ENCODE measurements at regions not wholly inside any gene's neighbourhood (a gene's known extent, or its start where the extent isn't known, plus 50 kb on each side); places are given as distances from the start of the nearest gene placed in this dataset.
"Not testable (repeated sequence)": the region's sequence is repeated elsewhere in the genome, so short reads cannot be mapped to it uniquely, and the experiment has no call there.

DNA sequence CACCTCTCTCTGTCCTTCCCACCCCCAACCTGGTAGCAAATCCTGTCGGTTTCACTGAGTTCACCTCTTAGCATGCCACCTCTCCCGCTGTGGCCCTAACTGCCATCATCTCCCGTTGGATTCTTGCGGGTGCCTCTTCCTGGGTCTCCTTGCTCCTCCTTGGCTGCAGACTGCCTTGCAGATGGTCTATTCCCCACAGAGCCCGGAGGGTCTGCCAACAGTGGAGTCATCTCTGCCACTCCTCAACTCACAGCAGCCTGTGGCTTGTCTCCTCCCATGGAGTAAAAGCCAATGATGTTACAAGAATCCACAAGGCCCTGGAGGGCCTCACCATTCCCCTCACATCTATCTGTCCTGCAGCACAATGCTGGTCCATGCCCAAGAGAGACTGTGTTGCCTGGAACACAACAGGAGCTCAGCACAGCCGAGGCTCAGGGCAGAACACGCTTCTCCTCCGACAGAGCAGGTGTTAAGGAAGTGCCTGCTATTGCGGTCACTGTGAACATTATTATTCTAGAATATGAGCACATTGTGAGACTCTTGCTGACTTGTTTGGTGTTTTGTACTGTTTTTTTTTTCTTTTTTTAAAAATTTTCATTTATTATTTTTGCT is 241.8 kb upstream of the SULF2 start:
- peak; percentile 76 for DNase-seq
- H3K27ac ChIP-seq (ENCODE audit: low read length), result peak overlapping the region; percentile 94

DNA sequence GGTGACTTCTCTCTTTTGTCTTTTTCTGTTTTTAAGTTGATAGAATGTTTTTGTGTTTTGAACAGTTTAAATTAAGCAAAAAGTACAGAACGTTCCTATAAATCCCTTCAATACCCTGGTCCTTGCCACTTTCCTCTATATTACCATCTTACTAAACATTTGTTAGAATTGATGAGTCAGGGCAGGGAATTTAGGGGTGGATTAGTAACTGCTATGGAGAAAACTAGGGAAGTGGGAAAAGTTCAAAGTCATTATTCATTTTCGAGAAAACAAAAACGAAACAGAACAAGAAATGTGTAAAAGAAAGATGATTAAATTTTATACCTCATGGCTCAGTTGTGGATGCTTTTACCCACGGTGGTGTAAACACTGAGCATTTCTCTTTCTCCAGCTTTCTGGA is 240.4 kb upstream of the SULF2 start:
- Histone ChIP-seq H3K9ac (ENCODE audit: low read depth, low read length) (no peak overlapping the region), H3K4me1 (ENCODE audit: insufficient read depth, low read length) (peaks cover 37% of the 10 kb centered on the region), H3K9me3 (ENCODE audit: insufficient read depth, low read length, severe bottlenecking) (no peaks in the 10 kb centered on the region), H2AFZ (ENCODE audit: low read depth, low read length) (no peak overlapping the region), H3K36me3 (ENCODE audit: insufficient read depth, low read length) (no peaks in the 10 kb centered on the region), H3K27ac (ENCODE audit: low read length) (peak overlapping the region; percentile 46), H4K20me1 (ENCODE audit: insufficient read depth, low read length) (no peaks in the 10 kb centered on the region), H3K4me3 (ENCODE audit: low read depth in 1 of 2, low read length in 2 of 2) (no peak overlapping the region), H3K4me2 (ENCODE audit: insufficient read depth, low read length) (no peak overlapping the region), H3K27me3 (ENCODE audit: insufficient read depth, low read length, poor library complexity) (no peaks in the 10 kb centered on the region), H3K79me2 (ENCODE audit: insufficient read depth, low read length) (no peaks in the 10 kb centered on the region)
- ATAC-seq (ENCODE audit: insufficient read depth, low read depth) (no peak), DNase-seq (no peak)
- no peak for TF ChIP-seq EZH2 (IDR thresholded peaks at IDR 0.05; ENCODE audit: borderline replicate concordance, low read depth, low read length, severe bottlenecking)
- TF ChIP-seq, protein P1, sequence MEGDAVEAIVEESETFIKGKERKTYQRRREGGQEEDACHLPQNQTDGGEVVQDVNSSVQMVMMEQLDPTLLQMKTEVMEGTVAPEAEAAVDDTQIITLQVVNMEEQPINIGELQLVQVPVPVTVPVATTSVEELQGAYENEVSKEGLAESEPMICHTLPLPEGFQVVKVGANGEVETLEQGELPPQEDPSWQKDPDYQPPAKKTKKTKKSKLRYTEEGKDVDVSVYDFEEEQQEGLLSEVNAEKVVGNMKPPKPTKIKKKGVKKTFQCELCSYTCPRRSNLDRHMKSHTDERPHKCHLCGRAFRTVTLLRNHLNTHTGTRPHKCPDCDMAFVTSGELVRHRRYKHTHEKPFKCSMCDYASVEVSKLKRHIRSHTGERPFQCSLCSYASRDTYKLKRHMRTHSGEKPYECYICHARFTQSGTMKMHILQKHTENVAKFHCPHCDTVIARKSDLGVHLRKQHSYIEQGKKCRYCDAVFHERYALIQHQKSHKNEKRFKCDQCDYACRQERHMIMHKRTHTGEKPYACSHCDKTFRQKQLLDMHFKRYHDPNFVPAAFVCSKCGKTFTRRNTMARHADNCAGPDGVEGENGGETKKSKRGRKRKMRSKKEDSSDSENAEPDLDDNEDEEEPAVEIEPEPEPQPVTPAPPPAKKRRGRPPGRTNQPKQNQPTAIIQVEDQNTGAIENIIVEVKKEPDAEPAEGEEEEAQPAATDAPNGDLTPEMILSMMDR (IDR thresholded peaks at IDR 0.05; ENCODE audit: borderline replicate concordance, extremely low read depth, low read length, poor library complexity, severe bottlenecking), result no peak

More for the DNA sequence above, 241.8 kb upstream of the SULF2 start:
- Histone ChIP-seq H3K27me3 (ENCODE audit: insufficient read depth, low read length, poor library complexity) (no peaks in the 10 kb centered on the region), H3K4me3 (ENCODE audit: low read depth in 1 of 2, low read length in 2 of 2) (peak overlapping the region in 1 of 2 experiments; percentile 26; a peak in 2 of 4 replicates), H3K9ac (ENCODE audit: low read depth, low read length) (peak overlapping the region; percentile 56), H3K79me2 (ENCODE audit: insufficient read depth, low read length) (no peaks in the 10 kb centered on the region), H4K20me1 (ENCODE audit: insufficient read depth, low read length) (no peaks in the 10 kb centered on the region), H3K4me1 (ENCODE audit: insufficient read depth, low read length) (peaks cover 37% of the 10 kb centered on the region), H2AFZ (ENCODE audit: low read depth, low read length) (peak overlapping the region; percentile 54), H3K9me3 (ENCODE audit: insufficient read depth, low read length, severe bottlenecking) (no peaks in the 10 kb centered on the region), H3K36me3 (ENCODE audit: insufficient read depth, low read length) (no peaks in the 10 kb centered on the region), H3K4me2 (ENCODE audit: insufficient read depth, low read length) (peak overlapping the region; percentile 53)
- peak; percentile 96 for ATAC-seq (ENCODE audit: insufficient read depth, low read depth)
- no peak for TF ChIP-seq EZH2 (IDR thresholded peaks at IDR 0.05; ENCODE audit: borderline replicate concordance, low read depth, low read length, severe bottlenecking)

DNA sequence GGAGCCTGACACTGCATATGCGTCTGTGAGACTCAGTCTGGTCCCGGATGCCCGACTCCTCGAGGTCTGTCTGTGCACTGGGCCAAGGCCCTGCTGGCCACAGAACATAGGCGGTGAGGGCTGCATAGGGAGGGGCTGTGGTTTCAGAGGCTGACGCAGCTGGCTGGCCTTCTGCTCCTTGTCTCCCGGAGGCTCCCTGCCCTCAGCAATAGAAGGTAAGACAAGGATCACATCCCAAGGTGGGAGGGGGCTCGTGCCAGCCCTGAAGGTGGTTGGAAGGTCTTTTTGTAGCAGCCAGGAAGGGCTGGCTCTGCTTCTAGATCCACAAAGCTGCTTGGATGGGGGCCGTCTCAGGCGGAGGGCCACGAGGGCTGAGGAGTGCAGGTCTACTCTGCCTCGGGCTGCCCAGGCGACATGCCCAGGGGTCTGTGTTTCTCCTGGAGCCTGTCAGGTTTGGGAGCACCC is 239.8 kb upstream of the SULF2 start:
- H4K20me1 ChIP-seq (ENCODE audit: insufficient read depth, low read length), result no peaks in the 10 kb centered on the region
- no peak for DNase-seq

DNA sequence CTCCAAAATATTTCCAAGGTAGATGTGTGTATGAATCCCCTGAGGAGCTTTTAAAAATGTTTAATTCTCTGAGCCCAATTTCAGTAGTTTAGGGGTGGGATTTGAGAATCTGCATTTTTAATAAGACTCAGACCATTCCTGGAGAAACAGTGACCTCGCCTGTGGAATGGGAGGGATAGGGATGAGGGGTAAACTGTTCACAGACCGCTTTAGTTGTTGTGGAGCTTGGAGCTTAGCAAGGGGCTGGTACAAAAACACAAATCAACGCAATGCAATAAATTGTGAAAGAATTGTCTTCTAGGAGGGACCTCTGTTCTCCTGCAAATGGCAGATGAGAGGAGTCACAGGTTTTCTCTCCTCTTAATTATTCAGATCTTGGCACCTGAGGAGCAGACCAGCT is 239.3 kb upstream of the SULF2 start:
- Histone ChIP-seq H3K9me3 (ENCODE audit: insufficient read depth, low read length, severe bottlenecking) (no peaks in the 10 kb centered on the region), H3K36me3 (ENCODE audit: insufficient read depth, low read length) (no peaks in the 10 kb centered on the region), H3K4me1 (ENCODE audit: insufficient read depth, low read length) (peaks cover 37% of the 10 kb centered on the region), H3K27ac (ENCODE audit: low read length) (no peak overlapping the region), H3K4me3 (ENCODE audit: low read depth in 1 of 2, low read length in 2 of 2) (no peak overlapping the region), H3K27me3 (ENCODE audit: insufficient read depth, low read length, poor library complexity) (no peaks in the 10 kb centered on the region), H3K9ac (ENCODE audit: low read depth, low read length) (no peak overlapping the region), H3K4me2 (ENCODE audit: insufficient read depth, low read length) (no peak overlapping the region), H4K20me1 (ENCODE audit: insufficient read depth, low read length) (no peaks in the 10 kb centered on the region), H3K79me2 (ENCODE audit: insufficient read depth, low read length) (no peaks in the 10 kb centered on the region), H2AFZ (ENCODE audit: low read depth, low read length) (no peak overlapping the region)
- ATAC-seq (ENCODE audit: insufficient read depth, low read depth), result no peak
- TF ChIP-seq EZH2 (IDR thresholded peaks at IDR 0.05; ENCODE audit: borderline replicate concordance, low read depth, low read length, severe bottlenecking), result no peak
- TF ChIP-seq, protein P1 (IDR thresholded peaks at IDR 0.05; ENCODE audit: borderline replicate concordance, extremely low read depth, low read length, poor library complexity, severe bottlenecking), result no peak
- DNase-seq, result no peak

More for the DNA sequence above, 239.8 kb upstream of the SULF2 start:
- Histone ChIP-seq H3K4me3 (ENCODE audit: low read depth in 1 of 2, low read length in 2 of 2) (no peak overlapping the region), H3K79me2 (ENCODE audit: insufficient read depth, low read length) (no peaks in the 10 kb centered on the region), H3K27me3 (ENCODE audit: insufficient read depth, low read length, poor library complexity) (no peaks in the 10 kb centered on the region), H3K27ac (ENCODE audit: low read length) (peak overlapping the region; percentile 20; the same call in 1 of the 2 replicates), H3K36me3 (ENCODE audit: insufficient read depth, low read length) (no peaks in the 10 kb centered on the region), H2AFZ (ENCODE audit: low read depth, low read length) (no peak overlapping the region), H3K4me1 (ENCODE audit: insufficient read depth, low read length) (peaks cover 37% of the 10 kb centered on the region), H3K4me2 (ENCODE audit: insufficient read depth, low read length) (no peak overlapping the region), H3K9me3 (ENCODE audit: insufficient read depth, low read length, severe bottlenecking) (no peaks in the 10 kb centered on the region), H3K9ac (ENCODE audit: low read depth, low read length) (no peak overlapping the region)
- no peak for ATAC-seq (ENCODE audit: insufficient read depth, low read depth)
- TF ChIP-seq, protein P1 (IDR thresholded peaks at IDR 0.05; ENCODE audit: borderline replicate concordance, extremely low read depth, low read length, poor library complexity, severe bottlenecking), result no peak
- TF ChIP-seq EZH2 (IDR thresholded peaks at IDR 0.05; ENCODE audit: borderline replicate concordance, low read depth, low read length, severe bottlenecking), result no peak

DNA sequence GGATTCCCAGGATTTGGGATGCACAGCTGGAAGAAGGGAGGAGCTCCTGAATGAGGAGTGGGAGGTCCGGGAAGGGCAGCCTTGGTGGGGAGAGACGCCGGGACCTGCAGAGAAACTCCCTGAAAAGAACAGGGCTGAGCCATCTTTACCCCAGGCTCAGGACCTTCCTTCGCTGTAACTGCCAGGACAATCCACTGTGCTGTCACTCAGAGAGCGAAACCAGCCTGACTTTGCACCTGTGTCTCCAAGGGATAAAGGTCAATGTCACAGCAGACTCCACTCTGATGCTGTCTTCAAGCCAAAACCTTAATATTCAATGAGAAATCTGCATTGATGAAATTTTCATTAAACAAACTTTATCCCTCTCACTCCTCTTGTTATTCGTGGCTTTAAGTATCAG is 235.4 kb upstream of the SULF2 start:
- H3K27ac ChIP-seq (ENCODE audit: low read length); H3K9me3 ChIP-seq (ENCODE audit: insufficient read depth, low read length, severe bottlenecking); H3K79me2 ChIP-seq (ENCODE audit: insufficient read depth, low read length); H3K4me3 ChIP-seq (ENCODE audit: low read depth in 1 of 2, low read length in 2 of 2); H3K27me3 ChIP-seq (ENCODE audit: insufficient read depth, low read length, poor library complexity); H3K36me3 ChIP-seq (ENCODE audit: insufficient read depth, low read length); H3K9ac ChIP-seq (ENCODE audit: low read depth, low read length); H2AFZ ChIP-seq (ENCODE audit: low read depth, low read length); DNase-seq; H3K4me2 ChIP-seq (ENCODE audit: insufficient read depth, low read length); ATAC-seq (ENCODE audit: insufficient read depth, low read depth); H4K20me1 ChIP-seq (ENCODE audit: insufficient read depth, low read length): not testable (repeated sequence)
- peaks cover 18% of the 10 kb centered on the region for H3K4me1 ChIP-seq (ENCODE audit: insufficient read depth, low read length)
